Neural cell (in vitro differentiated cells): ENCODE measurements at regions not wholly inside any gene's neighbourhood (a gene's known extent, or its start where the extent isn't known, plus 50 kb on each side); places are given as distances from the start of the nearest gene placed in this dataset.

ENCODE experiments used
- CTCF ChIP-seq: fragments of 450-650 bp; IDR thresholded peaks from 2 replicates; pipeline ENCODE4 v1.5.1; 2014; ENCODE audit warnings: antibody characterized with exemption, mild to moderate bottlenecking, moderate library complexity; ENCODE audit not compliant: poor library complexity, severe bottlenecking
- EP300 ChIP-seq: fragments of 450-650 bp; conservative IDR thresholded peaks from 2 replicates; pipeline ENCODE4 v1.6.1; 2014; ENCODE audit warnings: antibody characterized with exemption, mild to moderate bottlenecking, moderate library complexity; ENCODE audit not compliant: poor library complexity, severe bottlenecking
- EZH2 ChIP-seq: fragments of 200-600, 300-800 bp; shearing (Covaris generic), sonication (generic); IDR thresholded peaks from 2 replicates; pipeline ENCODE4 v1.6.1; 2014; ENCODE audit warnings: antibody characterized with exemption, low read length, borderline replicate concordance, mild to moderate bottlenecking; ENCODE audit not compliant: insufficient read depth, poor library complexity, severe bottlenecking
- POLR2AphosphoS5 ChIP-seq: IDR thresholded peaks from 2 replicates; pipeline ENCODE4 v1.6.1; 2012
- REST ChIP-seq: IDR thresholded peaks from 2 replicates; pipeline ENCODE4 v1.6.1; 2012; ENCODE audit warnings: borderline replicate concordance
- SMC3 ChIP-seq: fragments of 450-650 bp; conservative IDR thresholded peaks from 2 replicates; pipeline ENCODE4 v1.6.1; 2014; ENCODE audit warnings: antibody characterized with exemption, mild to moderate bottlenecking, moderate library complexity; ENCODE audit not compliant: poor library complexity

DNA sequence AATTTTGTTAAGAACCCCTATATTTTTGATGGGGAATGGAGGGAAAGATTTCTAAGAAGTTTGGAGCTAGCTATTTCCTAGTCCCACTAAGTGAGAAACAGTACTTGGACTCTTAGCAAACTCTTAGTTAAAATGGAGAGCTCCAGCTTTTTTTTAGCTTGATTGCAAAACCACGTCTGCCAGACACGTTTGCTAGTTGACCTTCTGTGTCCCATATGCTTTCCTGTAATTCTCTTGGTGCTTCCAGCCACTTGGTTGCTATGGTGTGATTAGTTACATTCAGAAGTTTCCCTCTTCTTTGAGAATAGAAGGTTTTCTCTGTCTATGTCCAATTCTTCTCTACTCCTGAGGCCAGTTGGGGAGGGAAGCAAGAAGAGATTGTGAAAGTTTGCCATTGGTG, 417.0 kb upstream of the TLE4 start:
- TF ChIP-seq POLR2AphosphoS5, result no peak
- TF ChIP-seq CTCF, result no peak
- TF ChIP-seq REST, result no peak
- no peak for TF ChIP-seq EZH2
- no peak for TF ChIP-seq SMC3
- no peak for TF ChIP-seq EP300
